Fibroblast of the aortic adventitia (primary cell): ENCODE measurements at regions not wholly inside any gene's neighbourhood (a gene's known extent, or its start where the extent isn't known, plus 50 kb on each side); places are given as distances from the start of the nearest gene placed in this dataset.

Experiments
- DNase-seq: peaks from one replicate; pipeline ENCODE4 v3.0.0-alpha.2; 2010; ENCODE audit warnings: low read depth
- H3K4me3 ChIP-seq: 2 replicates; pipeline ENCODE4 v1.5.1; 2011; ENCODE audit warnings: low read depth, mild to moderate bottlenecking, control low read depth, low read length, moderate library complexity
- CTCF ChIP-seq: IDR thresholded peaks from 2 replicates; pipeline ENCODE4 v1.5.1; 2011; ENCODE audit warnings: mild to moderate bottlenecking, low read length, control low read depth, inconsistent platforms; ENCODE audit not compliant: insufficient read depth

GRCh38 chr2:120617055-120617454 is 118.6 kb upstream of the GLI2 start:
- no peak overlapping the region for H3K4me3 ChIP-seq
- DNase-seq = peak; percentile 11
- TF ChIP-seq CTCF = no peak

GRCh38 chr2:120618830-120619229 is 116.8 kb upstream of the GLI2 start:
- no peak for DNase-seq
- H3K4me3 ChIP-seq = no peak overlapping the region
- TF ChIP-seq CTCF = no peak

- no peak for DNase-seq
- no peak for TF ChIP-seq CTCF
- H3K4me3 ChIP-seq = no peak overlapping the region
Measured at GRCh38 chr2:120619579-120619978, 116.1 kb upstream of the GLI2 start.

- H3K4me3 ChIP-seq = no peak overlapping the region
- TF ChIP-seq CTCF = no peak
- peak; percentile 73 for DNase-seq
Measured at GRCh38 chr2:120620025-120620793, 115.5 kb upstream of the GLI2 start.

- no peak for DNase-seq
- H3K4me3 ChIP-seq = no peak overlapping the region
- TF ChIP-seq CTCF = no peak
Measured at GRCh38 chr2:120622159-120622869, 113.4 kb upstream of the GLI2 start.

GRCh38 chr2:120622886-120623753 is 112.5 kb upstream of the GLI2 start:
- no peak for TF ChIP-seq CTCF
- no peak for DNase-seq
- no peak overlapping the region for H3K4me3 ChIP-seq
